Neural crest cell (in vitro differentiated cells): ENCODE measurements at regions not wholly inside any gene's neighbourhood (a gene's known extent, or its start where the extent isn't known, plus 50 kb on each side); places are given as distances from the start of the nearest gene placed in this dataset.

Source experiments
- DNase-seq: peaks from one replicate; pipeline ENCODE4 v3.0.0; 2021; ENCODE audit warnings: low read depth, mixed read lengths, low spot score
- H3K27ac Mint-ChIP-seq: one replicate; pipeline ENCODE4 v1.8.0; 2021; ENCODE audit warnings: mild to moderate bottlenecking, mixed read lengths; ENCODE audit not compliant: unreplicated experiment
- H3K27me3 Mint-ChIP-seq: 2 replicates; pipeline ENCODE4 v1.8.0; 2021; ENCODE audit warnings: low read depth, mild to moderate bottlenecking, mixed read lengths
- H3K36me3 Mint-ChIP-seq: 2 replicates; pipeline ENCODE4 v1.8.0; 2021; ENCODE audit warnings: low read depth, mild to moderate bottlenecking, mixed read lengths
- H3K4me1 Mint-ChIP-seq: 2 replicates; pipeline ENCODE4 v1.8.0; 2021; ENCODE audit warnings: mixed read lengths
- H3K4me3 Mint-ChIP-seq: one replicate; pipeline ENCODE4 v1.8.0; 2021; ENCODE audit warnings: mild to moderate bottlenecking, mixed read lengths
- H3K9me3 Mint-ChIP-seq: 2 replicates; pipeline ENCODE4 v1.8.0; 2021; ENCODE audit warnings: mixed read lengths
- TF ChIP-seq, protein P1 (sequence below): fragments of 200-600 bp; sonication (generic); conservative IDR thresholded peaks from 2 replicates; pipeline ENCODE4 v1.5.0; 2021; ENCODE audit warnings: antibody characterized with exemption, mild to moderate bottlenecking

GRCh38 chr1:58380345-58380744, 166.2 kb downstream of the OMA1 start:
- H3K36me3 Mint-ChIP-seq: peaks cover 2% of the 10 kb centered on the region
- peaks cover 20% of the 10 kb centered on the region for H3K4me1 Mint-ChIP-seq
- no peaks in the 10 kb centered on the region for H3K27me3 Mint-ChIP-seq
- no peak overlapping the region for H3K4me3 Mint-ChIP-seq
- H3K27ac Mint-ChIP-seq: no peak overlapping the region
- TF ChIP-seq, protein P1, sequence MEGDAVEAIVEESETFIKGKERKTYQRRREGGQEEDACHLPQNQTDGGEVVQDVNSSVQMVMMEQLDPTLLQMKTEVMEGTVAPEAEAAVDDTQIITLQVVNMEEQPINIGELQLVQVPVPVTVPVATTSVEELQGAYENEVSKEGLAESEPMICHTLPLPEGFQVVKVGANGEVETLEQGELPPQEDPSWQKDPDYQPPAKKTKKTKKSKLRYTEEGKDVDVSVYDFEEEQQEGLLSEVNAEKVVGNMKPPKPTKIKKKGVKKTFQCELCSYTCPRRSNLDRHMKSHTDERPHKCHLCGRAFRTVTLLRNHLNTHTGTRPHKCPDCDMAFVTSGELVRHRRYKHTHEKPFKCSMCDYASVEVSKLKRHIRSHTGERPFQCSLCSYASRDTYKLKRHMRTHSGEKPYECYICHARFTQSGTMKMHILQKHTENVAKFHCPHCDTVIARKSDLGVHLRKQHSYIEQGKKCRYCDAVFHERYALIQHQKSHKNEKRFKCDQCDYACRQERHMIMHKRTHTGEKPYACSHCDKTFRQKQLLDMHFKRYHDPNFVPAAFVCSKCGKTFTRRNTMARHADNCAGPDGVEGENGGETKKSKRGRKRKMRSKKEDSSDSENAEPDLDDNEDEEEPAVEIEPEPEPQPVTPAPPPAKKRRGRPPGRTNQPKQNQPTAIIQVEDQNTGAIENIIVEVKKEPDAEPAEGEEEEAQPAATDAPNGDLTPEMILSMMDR: no peak
- DNase-seq: no peak
- peaks cover 12% of the 10 kb centered on the region for H3K9me3 Mint-ChIP-seq

GRCh38 chr1:58367217-58367616, 179.3 kb downstream of the OMA1 start:
- H3K36me3 Mint-ChIP-seq: peaks cover 19% of the 10 kb centered on the region
- no peaks in the 10 kb centered on the region for H3K27me3 Mint-ChIP-seq
- H3K4me1 Mint-ChIP-seq: peaks cover 21% of the 10 kb centered on the region
- H3K27ac Mint-ChIP-seq: no peak overlapping the region
- TF ChIP-seq, protein P1: no peak
- H3K4me3 Mint-ChIP-seq: no peak overlapping the region
- no peak for DNase-seq
- peaks cover 13% of the 10 kb centered on the region for H3K9me3 Mint-ChIP-seq

- TF ChIP-seq, protein P1: no peak
- DNase-seq: no peak
- H3K36me3 Mint-ChIP-seq: peaks cover 7% of the 10 kb centered on the region
- H3K27ac Mint-ChIP-seq: no peak overlapping the region
- no peaks in the 10 kb centered on the region for H3K27me3 Mint-ChIP-seq
- H3K9me3 Mint-ChIP-seq: peaks cover 6% of the 10 kb centered on the region
- no peak overlapping the region for H3K4me3 Mint-ChIP-seq
- H3K4me1 Mint-ChIP-seq: peaks cover 31% of the 10 kb centered on the region
Measured at GRCh38 chr1:58365328-58365727, 181.2 kb downstream of the OMA1 start.

DNA sequence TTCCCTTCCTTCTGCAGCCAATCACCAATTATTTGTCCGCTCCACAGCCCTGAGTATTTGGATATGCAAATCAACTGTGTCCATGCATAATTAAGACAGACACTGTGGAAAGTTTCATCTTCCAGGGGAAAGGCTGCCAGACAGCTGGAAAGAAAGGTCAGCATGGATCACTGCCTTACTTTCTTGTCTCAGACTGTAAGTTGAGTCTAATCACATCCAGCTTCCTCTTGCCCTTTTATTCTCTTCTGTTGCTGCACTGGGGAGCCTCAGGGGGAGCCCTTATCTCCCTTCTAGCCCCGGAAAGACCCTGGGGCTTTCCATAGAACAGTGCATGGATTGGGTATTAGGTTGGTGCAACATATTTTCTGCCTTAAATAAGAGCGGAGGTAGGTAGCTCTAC, 182.9 kb downstream of the OMA1 start:
- TF ChIP-seq, protein P1: no peak
- Mint-ChIP-seq H3K4me1 (peaks cover 37% of the 10 kb centered on the region), H3K36me3 (peaks cover 4% of the 10 kb centered on the region), H3K27me3 (no peaks in the 10 kb centered on the region), H3K27ac (no peak overlapping the region), H3K9me3 (peaks cover 6% of the 10 kb centered on the region), H3K4me3 (no peak overlapping the region)
- DNase-seq: no peak

GRCh38 chr1:58361134-58361533, 185.4 kb downstream of the OMA1 start:
- no peaks in the 10 kb centered on the region for H3K36me3 Mint-ChIP-seq
- TF ChIP-seq, protein P1: no peak
- H3K27ac Mint-ChIP-seq: no peak overlapping the region
- no peak for DNase-seq
- no peaks in the 10 kb centered on the region for H3K9me3 Mint-ChIP-seq
- H3K4me3 Mint-ChIP-seq: no peak overlapping the region
- no peaks in the 10 kb centered on the region for H3K27me3 Mint-ChIP-seq
- H3K4me1 Mint-ChIP-seq: peaks cover 44% of the 10 kb centered on the region

DNA sequence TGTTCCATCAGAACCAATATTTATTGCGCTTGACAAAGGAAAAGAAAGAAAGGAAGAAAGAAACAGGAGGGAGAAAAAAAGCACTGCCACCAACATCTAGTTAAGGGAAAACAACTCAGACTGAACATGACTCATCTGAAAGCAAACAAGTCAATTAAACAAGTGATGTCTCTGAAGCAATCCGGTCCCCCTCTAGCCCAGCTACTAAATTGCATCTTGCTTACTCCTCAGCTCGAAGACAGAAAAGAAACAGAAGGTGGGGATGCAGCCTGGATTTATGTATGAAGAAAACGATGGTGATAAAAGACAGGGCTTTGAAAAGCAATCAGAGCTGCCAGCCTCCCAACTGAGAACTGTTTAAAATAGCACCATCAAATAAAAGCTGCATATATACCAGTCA, 188.2 kb downstream of the OMA1 start:
- Mint-ChIP-seq H3K9me3 (no peaks in the 10 kb centered on the region), H3K36me3 (no peaks in the 10 kb centered on the region), H3K27ac (no peak overlapping the region), H3K4me3 (no peak overlapping the region), H3K27me3 (no peaks in the 10 kb centered on the region), H3K4me1 (peaks cover 43% of the 10 kb centered on the region)
- TF ChIP-seq, protein P1: no peak
- no peak for DNase-seq
